Retinal pigment epithelial cell (primary cell): ENCODE measurements at regions not wholly inside any gene's neighbourhood (a gene's known extent, or its start where the extent isn't known, plus 50 kb on each side); places are given as distances from the start of the nearest gene placed in this dataset.

Experiments
- DNase-seq: peaks from one replicate; pipeline ENCODE4 v3.0.0-alpha.2; 2010; ENCODE audit warnings: low read depth
- H3K4me3 ChIP-seq: 2 replicates; pipeline ENCODE4 v1.5.1; 2011; ENCODE audit warnings: mild to moderate bottlenecking, low read length, control low read depth, moderate library complexity
- TF ChIP-seq, protein P1 (sequence below): conservative IDR thresholded peaks from 2 replicates; pipeline ENCODE4 v1.5.1; 2011; ENCODE audit warnings: low read depth, low read length, control low read depth, inconsistent platforms

DNA sequence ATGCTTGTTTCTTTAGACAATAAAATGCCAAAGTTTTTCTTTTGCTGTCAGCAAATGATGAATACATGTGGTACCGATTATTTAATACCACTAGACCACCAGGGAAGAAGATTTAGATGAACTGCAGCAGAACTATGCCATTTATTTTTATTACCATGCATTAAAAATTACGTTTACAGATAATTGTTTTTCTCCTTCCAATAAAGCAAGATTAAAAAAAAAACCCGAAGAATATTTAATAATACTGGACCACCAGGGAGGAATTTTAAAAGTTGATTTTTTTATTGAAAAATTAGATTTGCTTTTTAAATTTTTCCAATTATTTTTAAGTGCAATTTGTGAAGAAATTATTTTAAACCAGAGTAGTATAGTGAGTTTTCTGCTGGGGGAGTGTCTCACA is 170.3 kb upstream of the HNRNPA3 start:
- H3K4me3 ChIP-seq, result no peak overlapping the region
- TF ChIP-seq, protein P1, sequence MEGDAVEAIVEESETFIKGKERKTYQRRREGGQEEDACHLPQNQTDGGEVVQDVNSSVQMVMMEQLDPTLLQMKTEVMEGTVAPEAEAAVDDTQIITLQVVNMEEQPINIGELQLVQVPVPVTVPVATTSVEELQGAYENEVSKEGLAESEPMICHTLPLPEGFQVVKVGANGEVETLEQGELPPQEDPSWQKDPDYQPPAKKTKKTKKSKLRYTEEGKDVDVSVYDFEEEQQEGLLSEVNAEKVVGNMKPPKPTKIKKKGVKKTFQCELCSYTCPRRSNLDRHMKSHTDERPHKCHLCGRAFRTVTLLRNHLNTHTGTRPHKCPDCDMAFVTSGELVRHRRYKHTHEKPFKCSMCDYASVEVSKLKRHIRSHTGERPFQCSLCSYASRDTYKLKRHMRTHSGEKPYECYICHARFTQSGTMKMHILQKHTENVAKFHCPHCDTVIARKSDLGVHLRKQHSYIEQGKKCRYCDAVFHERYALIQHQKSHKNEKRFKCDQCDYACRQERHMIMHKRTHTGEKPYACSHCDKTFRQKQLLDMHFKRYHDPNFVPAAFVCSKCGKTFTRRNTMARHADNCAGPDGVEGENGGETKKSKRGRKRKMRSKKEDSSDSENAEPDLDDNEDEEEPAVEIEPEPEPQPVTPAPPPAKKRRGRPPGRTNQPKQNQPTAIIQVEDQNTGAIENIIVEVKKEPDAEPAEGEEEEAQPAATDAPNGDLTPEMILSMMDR, result no peak
- no peak for DNase-seq

DNA sequence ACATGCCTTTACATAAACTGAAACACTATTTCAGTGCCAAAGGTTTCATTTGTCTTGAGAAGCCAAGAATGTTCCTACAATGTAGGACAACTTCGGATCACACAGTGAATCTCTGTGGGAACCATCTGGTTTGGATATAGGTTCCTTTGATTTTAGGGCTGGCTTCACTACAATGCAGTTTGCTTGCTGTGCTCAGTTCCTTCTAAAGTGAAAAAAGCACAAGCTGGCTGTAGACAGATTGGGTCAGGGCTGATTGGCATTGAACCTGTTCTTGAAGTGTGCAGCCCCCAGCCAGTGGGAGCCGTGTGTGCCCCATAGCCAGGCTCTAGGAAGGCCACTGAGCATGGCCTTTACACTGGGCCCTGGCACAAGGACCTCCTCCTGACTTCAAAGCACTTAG is 167.9 kb upstream of the HNRNPA3 start:
- H3K4me3 ChIP-seq, result no peak overlapping the region
- no peak for DNase-seq
- TF ChIP-seq, protein P1, result no peak

DNA sequence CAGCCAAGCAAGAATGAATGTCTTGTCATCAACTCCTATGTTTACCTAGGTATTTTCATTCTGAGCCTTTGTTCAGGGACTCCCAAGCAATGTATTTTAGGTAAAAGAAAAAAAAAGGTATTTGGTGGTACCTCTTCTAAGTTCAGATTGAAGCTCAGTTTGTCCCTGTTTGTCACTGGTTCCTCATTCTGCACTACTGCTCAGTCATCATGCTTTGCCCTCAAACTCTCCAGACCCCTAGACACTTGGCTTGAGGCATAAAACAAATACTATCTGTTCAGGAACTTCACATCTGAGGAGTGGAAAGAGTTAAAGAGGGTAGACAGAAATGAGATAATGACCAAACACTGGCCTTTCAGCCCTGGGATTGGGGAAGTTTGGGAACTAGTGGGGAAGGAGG is 163.6 kb upstream of the HNRNPA3 start:
- TF ChIP-seq, protein P1, result no peak
- no peak for DNase-seq
- H3K4me3 ChIP-seq, result no peak overlapping the region

DNA sequence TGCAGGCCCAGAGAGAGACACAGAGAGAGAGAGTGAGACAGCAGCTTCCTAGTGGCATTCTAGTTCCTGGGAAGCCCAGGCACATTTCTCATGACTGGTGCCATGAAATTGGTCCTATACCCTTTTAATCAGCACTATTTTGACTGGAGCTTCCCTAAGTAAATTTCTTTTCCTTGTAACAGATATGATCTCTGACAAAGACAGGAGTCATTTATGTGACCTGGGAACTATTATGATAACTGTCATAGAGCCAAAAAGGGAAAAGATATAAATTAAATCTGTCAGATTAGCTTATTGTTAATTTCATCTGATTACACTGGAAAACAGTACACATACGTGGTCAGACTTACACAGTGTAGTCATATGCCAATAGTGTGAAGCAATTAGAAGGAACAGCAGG is 161.3 kb upstream of the HNRNPA3 start:
- TF ChIP-seq, protein P1, result no peak
- H3K4me3 ChIP-seq, result no peak overlapping the region
- DNase-seq, result no peak

DNA sequence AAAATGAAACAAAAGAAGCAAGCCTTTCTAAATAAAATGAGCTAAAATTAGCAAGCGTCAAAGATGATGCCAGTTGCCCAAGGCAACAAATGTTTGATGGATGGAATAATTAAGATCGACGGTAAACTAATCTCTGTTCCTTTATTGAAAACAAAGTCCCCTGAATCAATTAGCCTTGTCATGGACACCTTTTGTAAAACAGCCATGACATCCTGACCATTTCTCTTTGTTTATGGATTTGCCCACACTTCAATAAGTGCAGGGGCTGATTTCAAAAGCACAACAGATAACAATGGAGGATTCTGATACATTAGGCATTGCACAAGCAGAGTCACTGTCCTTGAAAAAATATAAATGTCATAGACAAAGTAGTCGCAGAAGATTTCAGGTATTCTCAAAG is 160.1 kb upstream of the HNRNPA3 start:
- DNase-seq, result no peak
- H3K4me3 ChIP-seq, result no peak overlapping the region
- TF ChIP-seq, protein P1, result no peak

DNA sequence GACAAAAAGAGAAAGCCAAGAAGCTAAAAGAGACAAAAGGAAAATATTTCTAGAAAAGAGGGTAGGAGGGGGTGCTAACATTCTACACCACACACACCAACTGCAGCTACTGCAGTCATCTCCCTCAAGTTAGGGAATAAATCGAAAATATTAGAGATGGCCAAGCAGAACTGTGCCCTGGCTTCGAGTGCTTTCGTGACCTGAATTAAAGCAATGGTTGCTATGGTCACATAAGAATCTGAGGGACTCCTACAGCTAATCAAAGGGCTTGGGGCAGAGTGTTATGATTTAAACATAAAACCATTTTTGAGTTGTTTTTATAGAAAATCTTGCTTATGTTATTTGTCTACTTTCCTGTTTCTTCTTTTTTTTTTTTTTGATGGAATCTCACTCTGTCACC is 159.6 kb upstream of the HNRNPA3 start:
- TF ChIP-seq, protein P1, result no peak
- DNase-seq, result no peak
- H3K4me3 ChIP-seq, result no peak overlapping the region

DNA sequence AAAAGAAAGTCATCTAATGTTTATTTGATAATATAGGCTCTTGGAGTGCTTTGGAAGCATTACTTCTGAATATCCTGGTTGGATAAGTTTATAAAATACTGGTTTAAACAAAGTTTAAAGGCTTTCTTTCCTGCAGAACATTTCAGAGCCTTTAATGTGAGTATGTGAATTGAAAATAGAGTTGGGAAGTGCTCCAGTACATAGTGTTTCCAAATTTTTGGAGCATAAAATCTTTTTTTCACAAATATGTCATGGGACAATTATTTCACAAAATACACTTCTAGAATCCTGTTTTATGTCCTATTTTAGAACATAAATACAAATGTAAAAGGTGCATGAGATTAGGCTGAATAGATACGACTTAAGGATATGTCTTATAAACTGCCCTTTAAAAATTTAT is 158.9 kb upstream of the HNRNPA3 start:
- TF ChIP-seq, protein P1, result no peak
- no peak for DNase-seq
- H3K4me3 ChIP-seq, result no peak overlapping the region
